ENCODE measurements at regions not wholly inside any gene's neighbourhood (a gene's known extent, or its start where the extent isn't known, plus 50 kb on each side); places are given as distances from the start of the nearest gene placed in this dataset.
"Not testable (repeated sequence)": the region's sequence is repeated elsewhere in the genome, so short reads cannot be mapped to it uniquely, and the experiment has no call there.

DNA sequence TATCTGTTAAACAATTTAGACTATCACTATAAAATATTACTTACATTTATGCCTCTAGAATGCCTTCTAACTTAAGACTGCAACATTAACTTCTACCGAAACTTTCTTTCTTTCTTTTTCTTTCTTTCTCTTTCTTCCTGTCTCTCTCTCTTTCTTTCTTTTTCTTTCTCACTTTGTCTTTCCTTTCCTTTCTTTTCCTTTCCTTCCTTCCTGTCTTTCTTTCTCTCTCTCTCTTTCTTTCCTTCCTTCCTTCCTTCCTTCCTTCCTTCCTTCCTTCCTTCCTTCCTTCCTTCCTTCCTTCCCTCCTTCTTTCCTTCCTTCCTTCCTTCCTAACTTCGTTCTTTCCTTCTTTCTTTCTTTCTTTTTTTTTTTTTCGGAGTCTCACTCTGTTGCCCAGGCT, 1071.9 kb upstream of the ATXN8OS start:
- intact Hi-C loops (cut with DNase I; ENCODE audit: low total_unique reads), result no loop called here
- Histone ChIP-seq H3K36me3 (ENCODE audit: low read depth, missing control alignments) (no peaks in the 10 kb centered on the region), H3K27me3 (no peaks in the 10 kb centered on the region), H3K4me1 (no peaks in the 10 kb centered on the region), H3K27ac (no peak overlapping the region), H3K9me3 (no peaks in the 10 kb centered on the region), H3K4me3 (no peak overlapping the region)
- DNase-seq, result no peak
- TF ChIP-seq POLR2A (IDR thresholded peaks at IDR 0.05), result no peak
- TF ChIP-seq, protein P1, sequence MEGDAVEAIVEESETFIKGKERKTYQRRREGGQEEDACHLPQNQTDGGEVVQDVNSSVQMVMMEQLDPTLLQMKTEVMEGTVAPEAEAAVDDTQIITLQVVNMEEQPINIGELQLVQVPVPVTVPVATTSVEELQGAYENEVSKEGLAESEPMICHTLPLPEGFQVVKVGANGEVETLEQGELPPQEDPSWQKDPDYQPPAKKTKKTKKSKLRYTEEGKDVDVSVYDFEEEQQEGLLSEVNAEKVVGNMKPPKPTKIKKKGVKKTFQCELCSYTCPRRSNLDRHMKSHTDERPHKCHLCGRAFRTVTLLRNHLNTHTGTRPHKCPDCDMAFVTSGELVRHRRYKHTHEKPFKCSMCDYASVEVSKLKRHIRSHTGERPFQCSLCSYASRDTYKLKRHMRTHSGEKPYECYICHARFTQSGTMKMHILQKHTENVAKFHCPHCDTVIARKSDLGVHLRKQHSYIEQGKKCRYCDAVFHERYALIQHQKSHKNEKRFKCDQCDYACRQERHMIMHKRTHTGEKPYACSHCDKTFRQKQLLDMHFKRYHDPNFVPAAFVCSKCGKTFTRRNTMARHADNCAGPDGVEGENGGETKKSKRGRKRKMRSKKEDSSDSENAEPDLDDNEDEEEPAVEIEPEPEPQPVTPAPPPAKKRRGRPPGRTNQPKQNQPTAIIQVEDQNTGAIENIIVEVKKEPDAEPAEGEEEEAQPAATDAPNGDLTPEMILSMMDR (IDR thresholded peaks at IDR 0.05), result no peak
- WGBS, 2 donors, result 53 to 78% methylated on average over 3 of the region's 3 CpGs

DNA sequence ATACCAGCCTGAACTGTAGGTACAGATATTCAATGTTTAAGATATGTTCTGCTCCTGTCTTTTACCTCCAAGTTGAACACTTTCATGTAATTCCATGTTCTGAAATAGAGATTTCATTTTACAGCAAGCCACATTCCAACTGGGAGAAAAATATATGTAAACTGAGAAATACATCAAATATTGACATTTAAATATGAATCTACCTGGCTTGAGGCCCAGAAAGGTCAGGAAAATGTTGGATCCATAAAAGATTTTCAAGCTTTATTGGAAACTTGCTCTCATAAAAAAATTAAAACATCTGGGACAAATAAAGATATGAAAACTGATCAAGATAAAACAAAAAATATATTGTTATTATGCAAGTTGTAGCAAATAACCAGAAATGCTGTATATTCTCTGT, 1078.7 kb upstream of the ATXN8OS start:
- Histone ChIP-seq H3K9me3 (no peaks in the 10 kb centered on the region), H3K4me1 (no peaks in the 10 kb centered on the region), H3K27ac (no peak overlapping the region), H3K27me3 (no peaks in the 10 kb centered on the region), H3K4me3 (no peak overlapping the region), H3K36me3 (ENCODE audit: low read depth, missing control alignments) (no peaks in the 10 kb centered on the region)
- intact Hi-C loops (cut with DNase I; ENCODE audit: low total_unique reads), result no loop called here
- TF ChIP-seq POLR2A (IDR thresholded peaks at IDR 0.05), result no peak
- TF ChIP-seq, protein P1 (IDR thresholded peaks at IDR 0.05), result no peak
- DNase-seq, result no peak

DNA sequence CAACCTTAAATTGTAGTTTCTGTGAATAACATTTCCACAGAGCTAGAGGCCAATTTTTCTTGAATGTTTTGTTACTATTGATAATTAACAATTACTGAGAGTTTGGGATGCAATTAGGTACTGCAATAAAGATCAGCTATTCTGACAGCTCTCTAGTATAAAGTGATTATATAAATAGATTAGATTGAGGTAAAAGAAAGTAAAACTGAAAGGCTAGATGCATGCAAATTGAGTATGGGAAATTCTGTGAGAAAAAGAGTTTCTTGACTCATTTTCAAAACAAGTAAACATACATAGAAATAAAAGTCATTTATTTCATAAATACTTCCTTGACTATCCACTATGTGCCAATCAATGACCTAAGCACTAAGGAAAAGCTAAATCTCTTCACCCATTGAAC, 1087.5 kb upstream of the ATXN8OS start:
- intact Hi-C loops (cut with DNase I; ENCODE audit: low total_unique reads), result no loop called here
- TF ChIP-seq, protein P1 (IDR thresholded peaks at IDR 0.05), result no peak
- no peak for TF ChIP-seq POLR2A (IDR thresholded peaks at IDR 0.05)
- no peak for DNase-seq
- no peaks in the 10 kb centered on the region for H3K36me3 ChIP-seq (ENCODE audit: low read depth, missing control alignments)
- no peak overlapping the region for H3K27ac ChIP-seq
- H3K27me3 ChIP-seq, result no peaks in the 10 kb centered on the region
- no peaks in the 10 kb centered on the region for H3K4me1 ChIP-seq
- no peak overlapping the region for H3K4me3 ChIP-seq
- H3K9me3 ChIP-seq, result no peaks in the 10 kb centered on the region

DNA sequence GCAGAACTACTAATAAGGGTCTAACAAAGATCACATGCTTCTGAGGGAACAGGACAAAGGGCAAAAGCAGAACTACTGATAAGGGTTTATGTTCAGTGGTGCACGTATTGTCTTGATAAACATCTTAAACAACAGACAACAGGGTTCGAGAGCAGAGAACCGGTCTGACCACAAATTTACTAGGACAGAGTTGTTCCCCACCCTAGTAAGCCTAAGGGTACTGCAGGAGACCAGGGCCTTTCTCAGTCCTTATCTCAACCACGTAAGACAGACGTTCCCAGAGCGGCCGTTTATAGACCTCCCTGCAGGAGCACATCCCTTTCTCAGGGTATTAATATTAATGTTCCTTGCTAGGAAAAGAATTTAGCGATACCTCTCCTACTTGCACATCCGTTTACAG, 1089.5 kb upstream of the ATXN8OS start:
- not testable (repeated sequence) for H3K9me3 ChIP-seq, H3K27ac ChIP-seq
- WGBS, 2 donors, result 83 to 89% methylated on average over 9 of the region's 9 CpGs

DNA sequence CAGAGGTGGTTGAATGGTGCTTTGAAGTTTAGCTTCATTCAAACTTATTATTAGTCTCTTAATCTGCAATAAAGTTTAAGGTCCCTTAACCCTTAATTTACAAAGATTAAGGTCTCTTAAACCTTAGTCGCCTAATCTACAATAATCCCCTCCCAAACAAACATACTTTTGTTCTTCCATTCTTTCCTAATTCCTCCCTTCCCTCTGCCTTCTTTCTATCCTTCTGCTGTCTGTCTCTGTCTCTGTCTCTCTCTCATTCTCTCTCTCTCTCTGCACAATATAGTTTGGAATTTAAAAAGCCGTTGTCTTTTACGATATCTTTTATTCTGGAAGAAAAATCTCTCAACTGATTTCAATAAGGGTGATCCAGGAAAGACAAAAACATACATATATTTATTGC, 1096.8 kb upstream of the ATXN8OS start:
- no peak for DNase-seq
- Histone ChIP-seq H3K27ac (no peak overlapping the region), H3K36me3 (ENCODE audit: low read depth, missing control alignments) (no peaks in the 10 kb centered on the region), H3K4me3 (no peak overlapping the region), H3K9me3 (no peaks in the 10 kb centered on the region), H3K27me3 (no peaks in the 10 kb centered on the region), H3K4me1 (no peaks in the 10 kb centered on the region)
- 65 to 72% methylated on average over 3 of the region's 3 CpGs for WGBS, 2 donors
- TF ChIP-seq, protein P1 (IDR thresholded peaks at IDR 0.05), result no peak
- TF ChIP-seq POLR2A (IDR thresholded peaks at IDR 0.05), result no peak
- intact Hi-C loops (cut with DNase I; ENCODE audit: low total_unique reads), result no loop called here

More for the DNA sequence above, 1089.5 kb upstream of the ATXN8OS start:
- H3K4me1 ChIP-seq; H3K36me3 ChIP-seq (ENCODE audit: low read depth, missing control alignments); intact Hi-C loops (cut with DNase I; ENCODE audit: low total_unique reads); H3K27me3 ChIP-seq; H3K4me3 ChIP-seq; DNase-seq: not testable (repeated sequence)
